ENCODE measurements at regions not wholly inside any gene's neighbourhood (a gene's known extent, or its start where the extent isn't known, plus 50 kb on each side); places are given as distances from the start of the nearest gene placed in this dataset.
A peak's percentile ranks its signal among the peaks of the same experiment; 100 is the strongest.

DNA sequence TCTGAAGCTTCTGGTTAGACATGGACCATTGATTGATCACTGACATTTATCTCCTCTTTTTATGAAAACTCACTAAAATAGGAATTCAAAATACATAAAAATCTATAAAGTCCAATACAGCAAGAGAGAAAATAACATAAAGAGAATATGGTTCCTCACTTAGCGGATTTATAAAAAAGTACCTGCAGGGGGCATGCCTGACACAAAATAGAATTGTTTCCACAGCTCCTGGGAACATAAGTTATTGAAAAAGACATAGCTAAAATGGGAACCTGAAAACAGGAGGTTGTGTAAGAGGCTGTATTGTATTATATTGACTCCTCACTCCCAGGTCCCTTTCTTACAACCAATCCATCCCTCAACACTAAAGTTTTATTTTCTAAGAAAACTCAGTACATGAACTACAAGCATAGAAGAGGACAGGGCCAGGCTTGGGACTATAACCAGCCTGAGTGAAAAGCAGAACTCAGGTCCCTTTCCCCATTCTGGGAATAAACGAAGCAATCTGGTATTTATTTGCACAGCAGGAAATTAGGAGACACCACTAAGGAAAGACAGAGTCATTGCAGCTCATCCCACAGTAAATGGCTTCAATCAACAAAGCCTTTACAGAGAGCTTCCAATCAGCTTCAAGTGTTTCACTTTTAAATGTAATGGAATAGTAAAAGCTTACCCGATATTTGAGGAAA is 121.1 kb upstream of the NDST4 start:
- Histone ChIP-seq H3K9ac (ENCODE audit: low read length in 3 of 3) (no peak overlapping the region), H3K9me3 (ENCODE audit: control insufficient read depth in 2 of 3, insufficient read depth in 1 of 3, low read length in 3 of 3) (no peaks in the 10 kb centered on the region), H3K4me1 (ENCODE audit: control insufficient read depth in 2 of 3, insufficient read depth in 2 of 3, low read depth in 1 of 3, low read length in 3 of 3) (no peaks in the 10 kb centered on the region), H3K27ac (ENCODE audit: low read depth in 2 of 2, low read length in 2 of 2) (no peak overlapping the region), H3K4me3 (ENCODE audit: low read length in 3 of 3) (no peak overlapping the region), H3K27me3 (ENCODE audit: control insufficient read depth, insufficient read depth, low read length) (no peaks in the 10 kb centered on the region), H3K36me3 (ENCODE audit: control insufficient read depth in 2 of 3, insufficient read depth in 3 of 3, low read length in 3 of 3) (no peaks in the 10 kb centered on the region)
- TF ChIP-seq, protein P1, sequence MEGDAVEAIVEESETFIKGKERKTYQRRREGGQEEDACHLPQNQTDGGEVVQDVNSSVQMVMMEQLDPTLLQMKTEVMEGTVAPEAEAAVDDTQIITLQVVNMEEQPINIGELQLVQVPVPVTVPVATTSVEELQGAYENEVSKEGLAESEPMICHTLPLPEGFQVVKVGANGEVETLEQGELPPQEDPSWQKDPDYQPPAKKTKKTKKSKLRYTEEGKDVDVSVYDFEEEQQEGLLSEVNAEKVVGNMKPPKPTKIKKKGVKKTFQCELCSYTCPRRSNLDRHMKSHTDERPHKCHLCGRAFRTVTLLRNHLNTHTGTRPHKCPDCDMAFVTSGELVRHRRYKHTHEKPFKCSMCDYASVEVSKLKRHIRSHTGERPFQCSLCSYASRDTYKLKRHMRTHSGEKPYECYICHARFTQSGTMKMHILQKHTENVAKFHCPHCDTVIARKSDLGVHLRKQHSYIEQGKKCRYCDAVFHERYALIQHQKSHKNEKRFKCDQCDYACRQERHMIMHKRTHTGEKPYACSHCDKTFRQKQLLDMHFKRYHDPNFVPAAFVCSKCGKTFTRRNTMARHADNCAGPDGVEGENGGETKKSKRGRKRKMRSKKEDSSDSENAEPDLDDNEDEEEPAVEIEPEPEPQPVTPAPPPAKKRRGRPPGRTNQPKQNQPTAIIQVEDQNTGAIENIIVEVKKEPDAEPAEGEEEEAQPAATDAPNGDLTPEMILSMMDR (IDR thresholded peaks at IDR 0.05; ENCODE audit: borderline replicate concordance, extremely low read depth, insufficient read depth) = no peak
- intact Hi-C loops (cut with DNase I) = no loop called here
- FAIRE-seq (no peak), DNase-seq (peak in 1 of 5 donors; percentile 30)

DNA sequence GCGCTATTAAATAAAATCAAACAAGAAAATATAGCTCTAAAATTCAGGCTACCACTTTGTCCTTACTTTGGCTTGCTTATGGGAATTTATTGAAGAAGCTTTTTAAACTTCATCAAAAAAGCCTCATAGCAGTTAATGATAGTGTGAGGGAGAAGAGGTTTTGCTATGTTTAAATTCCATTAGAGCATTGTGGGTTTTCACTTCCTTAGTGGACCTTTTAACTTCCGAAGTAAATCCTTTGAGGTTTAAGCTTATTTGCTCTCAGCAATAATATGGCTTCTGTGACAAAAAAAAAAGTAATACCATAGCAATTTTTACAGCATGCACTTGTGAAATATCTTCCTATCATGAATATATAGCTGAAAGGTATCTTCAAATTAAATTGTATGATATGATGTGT is 120.2 kb upstream of the NDST4 start:
- H3K9ac ChIP-seq (ENCODE audit: low read length in 3 of 3) = no peak overlapping the region
- FAIRE-seq (no peak), DNase-seq (no peak)
- no peaks in the 10 kb centered on the region for H3K4me1 ChIP-seq (ENCODE audit: control insufficient read depth in 2 of 3, insufficient read depth in 2 of 3, low read depth in 1 of 3, low read length in 3 of 3)
- H3K27ac ChIP-seq (ENCODE audit: low read depth in 2 of 2, low read length in 2 of 2) = no peak overlapping the region
- no peaks in the 10 kb centered on the region for H3K27me3 ChIP-seq (ENCODE audit: control insufficient read depth, insufficient read depth, low read length)
- H3K36me3 ChIP-seq (ENCODE audit: control insufficient read depth in 2 of 3, insufficient read depth in 3 of 3, low read length in 3 of 3) = no peaks in the 10 kb centered on the region
- H3K4me3 ChIP-seq (ENCODE audit: low read length in 3 of 3) = no peak overlapping the region
- TF ChIP-seq, protein P1 (IDR thresholded peaks at IDR 0.05; ENCODE audit: borderline replicate concordance, extremely low read depth, insufficient read depth) = no peak
- no peaks in the 10 kb centered on the region for H3K9me3 ChIP-seq (ENCODE audit: control insufficient read depth in 2 of 3, insufficient read depth in 1 of 3, low read length in 3 of 3)
- intact Hi-C loops (cut with DNase I) = no loop called here

DNA sequence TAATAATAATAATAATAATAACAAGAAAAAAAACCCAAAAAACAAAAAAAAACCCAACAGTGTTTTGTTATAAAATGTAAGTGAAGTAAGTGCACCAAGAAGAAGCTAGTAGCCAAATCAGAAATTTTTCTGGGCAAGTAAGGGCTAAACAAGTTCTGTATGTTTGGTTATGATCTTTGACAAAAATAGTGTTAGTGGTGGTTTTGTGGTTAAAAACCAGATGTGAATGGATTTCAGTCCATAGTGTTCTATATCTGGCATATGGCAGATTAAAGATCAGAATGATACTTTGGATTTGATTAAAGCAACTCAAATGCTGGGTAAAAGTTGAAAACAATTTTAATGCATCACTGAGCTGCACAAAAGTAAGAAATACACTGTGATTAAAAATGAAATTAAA is 116.5 kb upstream of the NDST4 start:
- Histone ChIP-seq H3K36me3 (ENCODE audit: control insufficient read depth in 2 of 3, insufficient read depth in 3 of 3, low read length in 3 of 3) (no peaks in the 10 kb centered on the region), H3K9me3 (ENCODE audit: control insufficient read depth in 2 of 3, insufficient read depth in 1 of 3, low read length in 3 of 3) (no peaks in the 10 kb centered on the region), H3K4me3 (ENCODE audit: low read length in 3 of 3) (no peak overlapping the region), H3K4me1 (ENCODE audit: control insufficient read depth in 2 of 3, insufficient read depth in 2 of 3, low read depth in 1 of 3, low read length in 3 of 3) (no peaks in the 10 kb centered on the region), H3K9ac (ENCODE audit: low read length in 3 of 3) (no peak overlapping the region), H3K27ac (ENCODE audit: low read depth in 2 of 2, low read length in 2 of 2) (no peak overlapping the region), H3K27me3 (ENCODE audit: control insufficient read depth, insufficient read depth, low read length) (no peaks in the 10 kb centered on the region)
- TF ChIP-seq, protein P1 (IDR thresholded peaks at IDR 0.05; ENCODE audit: borderline replicate concordance, extremely low read depth, insufficient read depth) = no peak
- intact Hi-C loops (cut with DNase I) = no loop called here
- DNase-seq (no peak), FAIRE-seq (no peak)

DNA sequence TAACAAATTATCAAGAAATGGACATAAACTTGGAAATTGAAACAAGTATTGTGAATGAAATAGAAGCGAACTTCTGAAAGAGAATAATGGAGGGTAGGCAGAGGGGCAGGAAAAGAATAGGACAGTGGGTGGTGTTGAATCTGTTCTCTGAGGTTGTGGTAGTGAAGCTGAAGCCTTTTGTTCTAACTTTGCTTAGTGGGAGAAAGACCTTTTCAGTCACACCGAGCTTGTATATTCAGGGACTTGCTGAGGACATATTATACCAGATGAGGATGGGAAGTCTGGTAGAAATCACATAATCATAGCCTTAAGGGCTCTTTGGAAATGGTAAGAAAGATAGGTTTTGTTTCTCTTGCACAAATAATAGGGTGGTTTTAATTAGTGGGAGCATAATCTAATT is 115.4 kb upstream of the NDST4 start:
- H3K27ac ChIP-seq (ENCODE audit: low read depth in 2 of 2, low read length in 2 of 2) = no peak overlapping the region
- no peaks in the 10 kb centered on the region for H3K9me3 ChIP-seq (ENCODE audit: control insufficient read depth in 2 of 3, insufficient read depth in 1 of 3, low read length in 3 of 3)
- no peaks in the 10 kb centered on the region for H3K27me3 ChIP-seq (ENCODE audit: control insufficient read depth, insufficient read depth, low read length)
- H3K4me3 ChIP-seq (ENCODE audit: low read length in 3 of 3) = no peak overlapping the region
- H3K9ac ChIP-seq (ENCODE audit: low read length in 3 of 3) = no peak overlapping the region
- no peaks in the 10 kb centered on the region for H3K36me3 ChIP-seq (ENCODE audit: control insufficient read depth in 2 of 3, insufficient read depth in 3 of 3, low read length in 3 of 3)
- FAIRE-seq = no peak
- no peaks in the 10 kb centered on the region for H3K4me1 ChIP-seq (ENCODE audit: control insufficient read depth in 2 of 3, insufficient read depth in 2 of 3, low read depth in 1 of 3, low read length in 3 of 3)
- TF ChIP-seq, protein P1 (IDR thresholded peaks at IDR 0.05; ENCODE audit: borderline replicate concordance, extremely low read depth, insufficient read depth) = no peak
- no peak for DNase-seq
- intact Hi-C loops (cut with DNase I) = no loop called here

Data from kidney (tissue), 13 donors.